ENCODE measurements at regions not wholly inside any gene's neighbourhood (a gene's known extent, or its start where the extent isn't known, plus 50 kb on each side); places are given as distances from the start of the nearest gene placed in this dataset.
"Not testable (repeated sequence)": the region's sequence is repeated elsewhere in the genome, so short reads cannot be mapped to it uniquely, and the experiment has no call there.

- no peak for DNase-seq (ENCODE audit: low spot score in 2 of 2)
- no peaks in the 10 kb centered on the region for H3K36me3 ChIP-seq
- peaks cover 0 to 6% of the 10 kb centered on the region in 2 donors for H3K9me3 ChIP-seq
- intact Hi-C loops (cut with DNase I; ENCODE audit: low total_unique reads), result no loop called here
- H3K27ac ChIP-seq, result no peak overlapping the region
- H3K27me3 ChIP-seq, result no peaks in the 10 kb centered on the region
- TF ChIP-seq POLR2AphosphoS5 (IDR thresholded peaks at IDR 0.05) (no peak), CTCF (IDR thresholded peaks at IDR 0.05) (no peak), POLR2A (IDR thresholded peaks at IDR 0.05) (no peak)
- H3K4me3 ChIP-seq, result no peak overlapping the region
- no peaks in the 10 kb centered on the region for H3K4me1 ChIP-seq
Measured at GRCh38 chr16:13471036-13471435, 448.9 kb upstream of the ERCC4 start.

GRCh38 chr16:13478991-13479390 lies 441.0 kb upstream of the ERCC4 start:
- no peak for TF ChIP-seq CTCF (IDR thresholded peaks at IDR 0.05)
- TF ChIP-seq POLR2A (IDR thresholded peaks at IDR 0.05), result no peak
- TF ChIP-seq POLR2AphosphoS5 (IDR thresholded peaks at IDR 0.05), result no peak
- Histone ChIP-seq H3K9me3 (no peaks in the 10 kb centered on the region), H3K27me3 (no peaks in the 10 kb centered on the region), H3K4me1 (no peaks in the 10 kb centered on the region), H3K27ac (no peak overlapping the region), H3K36me3 (no peaks in the 10 kb centered on the region), H3K4me3 (no peak overlapping the region)
- no peak for DNase-seq (ENCODE audit: low spot score in 2 of 2)
- intact Hi-C loops (cut with DNase I; ENCODE audit: low total_unique reads), result no loop called here

GRCh38 chr16:13479549-13479948 lies 440.4 kb upstream of the ERCC4 start:
- H3K27me3 ChIP-seq, result no peaks in the 10 kb centered on the region
- H3K36me3 ChIP-seq, result no peaks in the 10 kb centered on the region
- intact Hi-C loops (cut with DNase I; ENCODE audit: low total_unique reads), result no loop called here
- DNase-seq (ENCODE audit: low spot score in 2 of 2), result no peak
- TF ChIP-seq POLR2AphosphoS5 (IDR thresholded peaks at IDR 0.05) (no peak), CTCF (IDR thresholded peaks at IDR 0.05) (no peak), POLR2A (IDR thresholded peaks at IDR 0.05) (no peak)
- H3K27ac ChIP-seq, result no peak overlapping the region
- no peak overlapping the region for H3K4me3 ChIP-seq
- no peaks in the 10 kb centered on the region for H3K9me3 ChIP-seq
- H3K4me1 ChIP-seq, result no peaks in the 10 kb centered on the region

GRCh38 chr16:13480801-13481200 lies 439.2 kb upstream of the ERCC4 start:
- H3K36me3 ChIP-seq, result no peaks in the 10 kb centered on the region
- DNase-seq (ENCODE audit: low spot score in 2 of 2), result no peak
- no peaks in the 10 kb centered on the region for H3K27me3 ChIP-seq
- no peak overlapping the region for H3K4me3 ChIP-seq
- intact Hi-C loops (cut with DNase I; ENCODE audit: low total_unique reads), result no loop called here
- H3K4me1 ChIP-seq, result no peaks in the 10 kb centered on the region
- H3K9me3 ChIP-seq, result no peaks in the 10 kb centered on the region
- H3K27ac ChIP-seq, result no peak overlapping the region
- TF ChIP-seq CTCF (IDR thresholded peaks at IDR 0.05) (no peak), POLR2AphosphoS5 (IDR thresholded peaks at IDR 0.05) (no peak)

- no peak for TF ChIP-seq POLR2AphosphoS5 (IDR thresholded peaks at IDR 0.05)
- TF ChIP-seq POLR2A (IDR thresholded peaks at IDR 0.05), result no peak
- no peak for TF ChIP-seq CTCF (IDR thresholded peaks at IDR 0.05)
- H3K4me1 ChIP-seq, result no peaks in the 10 kb centered on the region
- no peaks in the 10 kb centered on the region for H3K9me3 ChIP-seq
- H3K27me3 ChIP-seq, result no peaks in the 10 kb centered on the region
- H3K36me3 ChIP-seq, result no peaks in the 10 kb centered on the region
- DNase-seq (ENCODE audit: low spot score in 2 of 2), result no peak
- H3K4me3 ChIP-seq, result no peak overlapping the region
- H3K27ac ChIP-seq, result no peak overlapping the region
- intact Hi-C loops (cut with DNase I; ENCODE audit: low total_unique reads), result no loop called here
Measured at GRCh38 chr16:13483121-13483520, 436.8 kb upstream of the ERCC4 start.

GRCh38 chr16:13489416-13489815 lies 430.5 kb upstream of the ERCC4 start:
- H3K27ac ChIP-seq; H3K4me1 ChIP-seq; H3K4me3 ChIP-seq; H3K27me3 ChIP-seq; DNase-seq (ENCODE audit: low spot score in 2 of 2); H3K36me3 ChIP-seq; H3K9me3 ChIP-seq; intact Hi-C loops (cut with DNase I; ENCODE audit: low total_unique reads): not testable (repeated sequence)
